HS-5 (cell line): ENCODE measurements at regions not wholly inside any gene's neighbourhood (a gene's known extent, or its start where the extent isn't known, plus 50 kb on each side); places are given as distances from the start of the nearest gene placed in this dataset.

ENCODE experiments used
- DNase-seq: peaks from one replicate; pipeline ENCODE4 v3.0.0-alpha.2; 2012; ENCODE audit warnings: low read depth

GRCh38 chr3:120544361-120544760, 51.8 kb upstream of the NDUFB4 start:
- no peak for DNase-seq

GRCh38 chr3:120536642-120537041, 59.5 kb upstream of the NDUFB4 start:
- DNase-seq = no peak

- no peak for DNase-seq
These were observed 63.2 kb upstream of the NDUFB4 start for GRCh38 chr3:120532969-120533368.

GRCh38 chr3:120528163-120528562, 68.0 kb upstream of the NDUFB4 start:
- DNase-seq = no peak

GRCh38 chr3:120526011-120526870, 69.9 kb upstream of the NDUFB4 start:
- no peak for DNase-seq

- DNase-seq = peak; percentile 59
These were observed 71.8 kb upstream of the NDUFB4 start for GRCh38 chr3:120524171-120524923.

GRCh38 chr3:120516136-120516535, 65.3 kb upstream of the FSTL1 start:
- DNase-seq = no peak

- no peak for DNase-seq
These were observed 61.9 kb upstream of the FSTL1 start for GRCh38 chr3:120512655-120513054.

GRCh38 chr3:120506828-120507774, 56.3 kb upstream of the FSTL1 start:
- no peak for DNase-seq

GRCh38 chr3:120506076-120506827, 55.5 kb upstream of the FSTL1 start:
- DNase-seq = no peak

GRCh38 chr3:120503727-120504616, 53.2 kb upstream of the FSTL1 start:
- no peak for DNase-seq

GRCh38 chr3:120502116-120502515, 51.3 kb upstream of the FSTL1 start:
- no peak for DNase-seq
